GM21529 (cell line): ENCODE measurements at regions not wholly inside any gene's neighbourhood (a gene's known extent, or its start where the extent isn't known, plus 50 kb on each side); places are given as distances from the start of the nearest gene placed in this dataset.

Experiments
- ATAC-seq: cut with Tn5 transposase; IDR thresholded peaks from one replicate; pipeline ENCODE4 v1.9.1; 2021; ENCODE audit not compliant: unreplicated experiment

DNA sequence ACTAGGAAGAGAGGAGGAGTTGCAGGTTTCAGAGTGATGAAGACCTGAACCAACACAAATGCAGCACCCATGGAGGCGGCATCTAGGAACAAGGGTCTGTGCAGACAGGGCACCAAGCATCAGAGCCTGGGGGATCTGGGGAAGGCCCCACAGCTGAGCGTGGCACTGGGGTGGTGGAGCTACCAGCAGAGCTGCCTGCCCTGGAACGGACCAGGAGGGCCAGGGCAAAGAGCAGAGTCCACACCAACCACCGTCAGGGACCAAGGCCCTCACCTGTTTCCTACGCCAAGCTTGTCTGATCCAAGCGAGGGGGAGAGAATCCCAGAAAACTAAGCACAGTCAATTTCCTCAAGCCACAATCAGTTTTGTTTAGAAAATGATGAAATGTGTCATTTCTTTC, 79.0 kb upstream of the SYT6 start:
- ATAC-seq, result no peak

DNA sequence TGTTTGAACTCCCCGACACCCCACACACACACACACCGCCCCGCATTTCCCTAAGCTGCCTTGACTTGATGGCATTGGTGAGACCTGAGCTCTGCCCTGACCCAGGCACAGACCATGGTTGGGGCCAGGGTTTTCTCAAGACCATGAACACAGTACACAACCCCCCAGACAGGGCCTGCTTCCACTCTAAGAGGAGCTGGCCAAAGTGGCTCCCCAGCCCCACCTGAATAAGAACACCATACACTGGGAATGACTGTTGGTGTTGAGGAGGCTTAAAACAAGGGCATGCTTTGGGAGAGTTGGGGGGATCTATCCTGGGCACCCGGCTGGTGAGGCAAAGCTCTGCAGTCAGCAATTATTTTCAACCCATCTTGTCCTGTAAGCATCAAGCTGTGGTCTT, 77.6 kb upstream of the SYT6 start:
- ATAC-seq, result no peak

DNA sequence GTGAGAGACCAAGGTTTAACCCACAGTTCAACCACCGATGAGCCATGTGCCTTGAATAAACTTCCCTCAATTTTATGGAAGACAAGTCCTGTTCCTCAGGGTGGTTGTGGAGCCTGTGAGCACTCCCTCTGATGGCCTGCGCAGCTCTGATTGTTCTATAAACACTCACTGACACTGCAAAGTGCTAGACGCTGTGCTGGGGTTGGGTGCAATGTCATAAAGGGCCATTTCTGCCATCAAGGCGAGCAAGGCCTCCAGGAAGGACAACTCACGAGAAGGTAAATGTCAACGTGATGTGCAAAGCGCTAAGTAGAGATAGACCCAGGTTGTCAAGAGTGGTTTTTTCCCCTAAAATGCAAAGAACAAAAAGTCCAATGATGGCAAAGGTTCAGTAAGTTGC, 75.7 kb upstream of the SYT6 start:
- ATAC-seq, result no peak

DNA sequence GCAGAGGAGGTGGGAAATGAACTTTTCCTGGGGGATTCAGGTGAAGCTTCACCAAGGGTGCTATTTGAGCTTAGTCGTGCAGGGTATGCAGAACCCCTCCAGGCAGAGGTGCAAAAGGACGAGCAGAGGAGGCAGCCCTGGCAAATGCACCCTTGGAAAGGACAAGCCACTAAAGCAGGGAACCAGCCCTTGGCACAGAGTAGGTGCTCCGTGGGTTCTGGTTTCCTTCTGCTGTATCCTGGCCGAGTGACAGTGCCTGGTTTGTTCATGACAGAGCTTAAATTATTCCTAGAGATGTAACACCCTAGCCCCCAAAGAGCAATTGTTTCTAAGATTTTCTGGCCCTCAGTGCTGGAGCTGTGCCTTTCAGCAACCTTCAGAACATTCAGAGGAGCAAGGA, 73.4 kb upstream of the SYT6 start:
- ATAC-seq, result no peak

DNA sequence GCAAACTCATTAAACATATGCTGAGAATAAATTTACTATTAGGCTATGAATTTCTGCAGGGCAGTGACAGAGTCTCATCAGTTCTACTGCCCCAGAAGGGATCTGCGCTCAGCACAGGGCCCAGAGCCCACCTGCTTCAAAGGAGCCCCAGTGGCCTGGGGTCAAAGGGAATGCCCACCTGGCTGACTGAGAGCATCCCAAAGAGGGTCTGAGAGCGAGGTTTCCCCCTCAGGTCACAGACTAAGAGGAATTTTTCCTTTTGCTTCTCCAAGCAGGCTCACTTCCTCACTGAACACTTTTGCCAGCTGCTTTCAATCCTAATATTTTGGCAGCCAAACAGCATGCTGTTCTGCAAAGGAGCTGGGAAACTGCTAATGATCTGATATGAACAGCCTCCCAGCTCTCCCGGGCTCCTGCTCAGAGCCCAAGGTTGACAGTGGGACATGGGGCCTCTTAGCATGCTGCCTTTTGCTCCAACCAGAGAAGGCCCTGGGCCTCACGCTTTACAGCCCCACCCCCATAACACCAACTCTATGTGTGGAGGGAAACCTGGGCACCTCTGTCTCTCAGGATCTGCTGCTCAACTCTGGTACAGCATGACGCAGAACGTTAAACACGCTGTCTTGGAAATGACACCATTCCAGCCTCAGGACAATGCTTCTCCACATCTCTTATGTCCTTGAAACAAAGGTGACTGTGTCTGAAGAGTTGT, 70.7 kb upstream of the SYT6 start:
- no peak for ATAC-seq

DNA sequence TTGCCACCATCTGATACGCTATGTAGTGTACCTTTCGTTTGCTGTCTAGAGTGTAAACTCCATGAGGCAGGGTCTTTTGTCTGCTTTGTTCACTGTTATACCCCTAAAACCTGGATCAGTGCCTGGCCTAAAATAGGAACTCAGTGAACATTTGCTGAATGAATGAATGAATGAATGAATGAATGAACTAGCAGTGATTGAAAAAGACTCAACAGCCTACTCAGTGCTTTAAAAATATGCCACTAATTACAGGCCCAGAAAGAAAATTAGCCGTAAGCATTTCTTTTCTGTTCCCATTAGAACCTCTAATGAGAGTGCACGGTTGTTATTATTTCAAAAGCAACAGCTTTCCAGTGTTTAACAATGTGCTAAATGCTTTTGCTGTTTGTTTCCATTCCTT, 69.3 kb upstream of the SYT6 start:
- no peak for ATAC-seq

DNA sequence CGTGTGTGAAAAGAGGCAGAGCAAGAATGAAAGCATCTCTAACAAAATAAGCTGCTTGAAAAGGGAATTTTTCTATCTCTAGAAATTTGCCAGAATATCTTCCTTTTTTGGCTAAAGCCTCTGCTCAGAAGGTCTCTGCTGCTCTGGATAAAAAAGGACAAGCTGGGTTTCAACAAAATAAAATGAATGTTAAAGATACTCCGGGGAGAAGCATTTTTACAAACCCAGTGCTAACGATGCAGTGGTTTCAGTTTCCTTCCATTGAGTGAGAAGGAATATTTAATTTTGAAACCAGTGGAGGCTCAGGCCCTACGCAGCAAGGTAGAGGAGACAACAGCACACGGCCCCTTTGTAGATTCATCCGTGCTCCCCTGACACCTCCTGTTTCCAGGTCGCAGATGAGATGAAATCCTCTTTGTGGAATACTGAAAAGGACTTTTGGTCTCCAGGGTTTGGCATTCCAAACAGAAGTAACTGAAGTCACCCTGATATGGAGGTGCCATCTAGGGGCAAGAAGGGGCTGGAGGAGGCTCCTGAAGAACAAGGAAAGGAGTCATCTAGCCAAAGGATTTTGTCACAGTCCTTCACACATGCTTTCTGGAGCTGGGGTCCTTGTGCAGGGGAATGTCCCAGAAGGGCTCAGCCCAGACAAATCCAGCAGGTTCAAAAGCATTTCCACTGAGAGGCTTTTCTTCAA, 65.7 kb upstream of the SYT6 start:
- ATAC-seq, result no peak

DNA sequence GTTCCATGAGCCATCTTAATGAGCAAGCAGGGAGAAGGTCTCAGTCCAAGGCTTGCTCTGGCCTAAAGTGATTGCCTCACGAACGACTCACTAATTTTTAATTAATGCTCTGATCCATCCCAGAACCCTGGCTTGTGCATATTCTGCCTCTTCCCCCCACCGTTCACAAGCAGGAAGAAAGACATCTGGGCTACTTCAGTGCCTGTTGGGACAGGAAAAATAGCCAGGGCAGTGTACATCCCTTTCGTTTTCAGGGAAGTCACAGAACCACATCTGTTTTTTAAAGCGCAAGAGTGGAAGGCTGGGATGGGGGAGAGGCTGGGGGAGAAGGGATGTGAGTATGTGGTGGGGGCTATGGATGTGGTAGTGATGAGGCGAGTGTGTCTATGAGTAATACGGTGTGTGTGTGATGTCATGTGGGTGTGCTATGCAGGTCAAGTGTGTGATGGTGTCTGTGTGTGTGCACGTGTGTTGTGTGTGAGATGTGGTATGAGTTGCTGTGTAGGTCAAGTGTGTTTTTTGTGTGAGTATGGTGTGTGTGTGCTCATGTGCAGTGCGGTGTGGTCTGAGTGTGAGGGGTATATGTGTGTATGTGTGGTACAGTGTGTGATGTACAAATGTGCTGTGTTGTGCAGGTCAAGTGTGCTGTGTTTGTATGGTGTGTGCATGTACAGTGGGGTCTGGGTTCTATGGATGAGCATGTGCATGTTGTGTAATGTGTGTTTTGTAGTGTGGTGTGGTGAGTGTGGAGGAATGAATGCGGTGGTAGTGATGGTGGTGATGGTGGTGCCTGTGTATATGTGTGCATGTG, 64.9 kb upstream of the SYT6 start:
- no peak for ATAC-seq

DNA sequence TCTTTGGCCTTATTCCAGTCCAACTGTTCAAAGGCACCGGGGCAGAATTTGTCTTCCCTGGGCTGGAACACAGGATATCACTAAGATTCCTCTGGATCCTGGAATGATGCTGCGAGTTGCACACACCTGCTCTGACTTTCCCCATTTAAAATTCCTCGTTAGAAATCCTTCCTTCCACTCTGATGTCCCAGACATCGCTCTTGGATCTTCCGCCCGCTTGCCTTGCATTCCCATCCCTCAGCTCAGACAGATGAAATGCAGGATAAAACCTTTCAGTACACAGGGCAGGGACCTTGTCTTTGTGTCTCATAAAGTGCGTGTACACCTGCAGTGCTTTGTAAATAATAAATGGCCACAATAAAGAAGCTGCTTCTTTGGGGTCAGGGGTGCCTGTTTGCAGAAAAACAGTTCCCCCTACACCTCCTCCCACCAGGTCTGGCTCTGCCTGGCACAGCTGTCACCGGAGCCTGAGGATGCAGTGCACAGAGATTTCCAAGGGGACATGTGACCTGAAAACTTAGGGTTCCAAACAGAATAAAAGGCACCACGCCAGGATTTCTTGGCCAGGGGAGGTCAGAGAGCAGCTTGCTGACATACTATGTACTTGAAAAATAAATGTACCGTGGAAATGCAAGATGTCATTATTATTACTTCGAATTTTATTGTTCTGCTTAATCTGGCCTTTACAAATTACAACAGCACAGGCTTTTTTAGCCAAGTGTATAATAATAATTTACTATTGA, 62.9 kb upstream of the SYT6 start:
- no peak for ATAC-seq

DNA sequence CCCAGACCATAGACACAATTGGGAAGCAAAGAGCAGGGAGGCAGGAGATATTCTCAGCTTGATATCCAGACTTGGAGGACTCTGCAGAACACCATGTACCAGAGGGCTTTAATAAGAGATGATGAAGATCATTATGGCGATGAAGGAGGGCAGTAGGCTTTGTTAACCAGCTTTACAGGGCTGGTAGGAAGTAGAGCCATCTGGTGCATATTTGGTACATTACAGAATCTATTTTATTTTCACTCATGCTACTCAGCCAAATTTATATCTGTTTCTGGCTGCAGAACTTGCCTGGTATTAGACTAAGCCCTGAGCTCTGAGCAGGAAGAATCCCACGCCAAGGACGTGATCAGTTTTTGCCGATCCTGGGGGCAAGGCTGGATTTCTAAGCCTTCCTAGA, 61.8 kb upstream of the SYT6 start:
- ATAC-seq, result no peak

DNA sequence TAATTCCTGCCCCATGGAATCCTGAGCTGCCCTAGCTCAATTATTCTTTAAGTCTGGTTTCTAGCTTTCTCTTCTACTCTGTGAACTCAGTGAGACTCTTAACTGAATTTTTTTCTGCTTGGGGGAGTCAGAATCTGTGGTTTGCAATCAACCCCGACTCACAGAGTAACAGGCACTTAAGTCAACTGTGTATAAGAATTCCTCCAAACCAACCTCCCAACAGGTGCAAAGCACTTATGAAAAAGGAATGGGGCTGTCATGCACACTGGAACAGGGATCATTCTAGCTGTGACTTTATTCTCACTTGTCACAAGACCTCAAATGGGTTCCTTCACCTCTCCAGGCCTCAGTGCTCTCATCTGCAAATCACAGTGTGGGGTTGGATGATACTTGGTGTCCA, 60.3 kb upstream of the SYT6 start:
- ATAC-seq, result no peak

DNA sequence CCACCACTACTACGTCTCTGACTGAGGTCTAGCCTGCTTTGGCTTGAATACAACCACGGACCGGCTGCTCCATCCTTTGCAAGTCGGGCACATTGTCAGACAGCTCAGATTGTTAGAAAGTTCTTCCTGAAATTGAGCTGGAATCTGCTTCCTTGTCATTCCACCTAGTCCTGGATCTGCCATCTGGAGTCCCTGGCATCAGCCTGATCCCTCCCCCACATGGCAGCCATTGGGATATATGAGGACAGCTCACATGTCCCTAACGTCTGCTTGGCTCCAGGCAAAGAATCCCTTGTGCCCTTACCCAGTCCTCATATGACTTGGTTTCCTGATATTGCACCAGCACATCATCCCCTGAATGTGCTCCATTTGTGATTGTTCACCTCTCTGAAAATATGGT, 56.3 kb upstream of the SYT6 start:
- ATAC-seq, result no peak

DNA sequence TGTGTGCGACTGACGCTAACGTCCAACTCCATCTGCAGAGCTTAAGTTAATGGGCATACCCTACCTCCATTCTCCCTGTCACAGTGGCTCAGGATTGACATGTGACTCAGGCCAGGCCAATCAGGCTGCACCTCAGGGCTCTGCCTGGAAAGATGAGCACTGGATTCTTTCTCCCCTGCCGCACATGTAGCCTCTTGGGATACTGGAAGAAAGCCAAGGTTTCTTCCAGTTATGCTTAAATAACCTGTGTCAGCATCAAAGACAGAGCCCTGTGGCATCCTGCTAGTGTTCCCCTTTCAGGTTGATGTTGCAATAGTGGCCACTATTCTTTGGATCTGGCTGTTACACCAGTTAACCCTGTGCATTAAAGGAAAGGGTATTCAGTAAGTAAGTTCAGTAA, 55.0 kb upstream of the SYT6 start:
- ATAC-seq, result no peak

DNA sequence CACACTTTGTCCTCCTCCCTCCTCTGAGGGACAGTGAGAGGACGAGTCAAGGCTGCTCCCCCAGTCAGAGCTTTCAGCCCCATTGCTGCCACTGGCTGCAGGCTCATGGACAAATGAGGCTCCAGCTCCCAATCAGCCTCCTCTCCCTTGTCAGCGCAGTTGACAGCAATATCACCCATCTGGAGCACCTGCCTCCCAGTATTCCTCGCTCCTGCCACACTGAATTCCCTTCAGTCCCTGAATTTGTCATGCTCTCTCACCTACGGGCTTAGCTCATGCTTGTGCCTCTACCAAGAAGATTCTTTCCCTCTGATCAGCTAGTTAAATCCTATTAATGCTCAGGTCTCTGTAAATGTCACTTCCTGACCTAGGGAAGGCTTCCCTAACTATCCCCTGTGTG, 54.4 kb upstream of the SYT6 start:
- ATAC-seq, result no peak

DNA sequence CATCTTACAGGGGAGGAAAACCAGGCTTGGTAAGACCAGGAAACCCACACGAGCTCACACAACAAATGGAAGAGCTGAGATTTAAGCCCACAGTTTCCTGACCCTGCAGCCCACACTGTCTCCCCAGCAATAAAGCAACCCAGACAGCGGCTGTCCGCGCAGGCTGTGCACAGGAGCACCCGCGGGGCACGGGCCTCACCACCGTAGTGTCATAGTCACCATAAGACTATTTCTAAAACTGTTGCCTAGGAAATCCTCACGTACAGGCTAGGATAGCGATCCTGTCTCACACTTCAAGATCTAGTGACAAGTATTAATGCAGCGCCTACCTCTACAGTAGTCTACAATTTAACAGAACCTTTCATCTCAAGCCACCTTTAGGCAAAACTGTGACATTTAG, 54.0 kb upstream of the SYT6 start:
- ATAC-seq, result no peak

DNA sequence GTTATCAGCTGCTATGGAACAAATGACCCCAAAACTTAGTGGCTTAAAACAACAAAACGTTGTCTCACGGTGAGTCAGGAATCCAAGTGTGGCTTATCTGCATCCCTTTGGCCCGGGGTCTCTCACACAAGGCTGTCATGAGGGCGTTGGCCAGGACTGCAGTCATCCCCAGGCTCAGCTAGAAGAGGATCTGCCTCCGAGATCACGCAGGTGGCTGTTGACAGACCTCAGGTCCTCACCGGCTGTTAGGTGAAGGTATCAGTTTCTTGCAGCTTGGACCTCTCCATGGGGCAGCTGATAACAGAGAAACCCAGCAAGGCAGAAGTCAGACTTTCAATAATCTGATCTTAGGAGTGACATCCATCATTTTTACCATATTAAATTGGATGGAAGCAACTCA, 52.7 kb upstream of the SYT6 start:
- ATAC-seq, result no peak

DNA sequence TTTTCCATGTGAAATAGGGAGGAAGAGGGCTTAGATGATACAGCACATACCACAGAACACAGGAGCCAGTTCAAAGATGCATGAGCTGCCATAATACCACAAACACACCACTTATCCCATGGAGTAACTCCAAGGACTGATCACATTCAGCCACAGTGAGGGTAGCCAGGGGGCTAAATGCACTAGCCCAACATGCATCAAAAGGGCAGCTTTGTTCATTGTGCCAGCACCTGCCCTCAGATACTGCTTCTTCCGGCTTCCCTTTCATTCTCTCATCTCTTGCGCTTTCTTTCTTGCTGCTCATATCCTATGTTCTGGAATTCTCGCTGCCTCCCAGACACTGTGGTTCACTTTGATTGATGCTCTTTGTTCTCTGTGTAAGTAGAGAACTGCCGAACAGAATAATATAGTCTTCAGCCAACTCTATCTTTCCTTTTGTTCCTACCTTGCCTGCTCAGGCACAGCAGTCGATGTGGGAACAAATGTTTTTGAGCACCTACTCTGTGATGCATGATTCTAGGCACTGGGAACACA, 50.0 kb upstream of the SYT6 start:
- no peak for ATAC-seq
